ENCODE measurements at regions not wholly inside any gene's neighbourhood (a gene's known extent, or its start where the extent isn't known, plus 50 kb on each side); places are given as distances from the start of the nearest gene placed in this dataset.

DNA sequence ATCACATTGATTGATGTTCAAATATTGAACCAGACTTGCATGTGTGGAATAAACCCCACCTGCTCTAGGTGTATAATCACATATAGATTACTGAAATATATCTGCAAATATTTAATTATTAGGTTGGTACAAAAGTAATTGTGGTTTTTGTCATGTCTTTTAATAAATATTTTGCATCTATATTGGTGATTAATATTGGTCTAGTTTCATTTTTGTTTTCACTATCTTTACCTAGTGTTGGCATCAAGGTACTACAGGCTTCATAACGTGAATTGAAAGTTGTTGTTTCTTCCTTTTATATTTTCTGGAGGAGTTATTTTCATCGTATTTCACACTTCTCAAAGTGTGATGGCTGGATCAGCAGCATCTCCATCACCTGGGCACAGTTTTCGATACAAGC is 740.0 kb upstream of the TMEM132C start:
- H3K9me3 Mint-ChIP-seq, result peaks cover 6% of the 10 kb centered on the region
- H3K27me3 Mint-ChIP-seq, result no peaks in the 10 kb centered on the region
- H3K4me1 Mint-ChIP-seq, result no peaks in the 10 kb centered on the region
- no peak overlapping the region for H3K4me3 Mint-ChIP-seq
- TF ChIP-seq, protein P1, sequence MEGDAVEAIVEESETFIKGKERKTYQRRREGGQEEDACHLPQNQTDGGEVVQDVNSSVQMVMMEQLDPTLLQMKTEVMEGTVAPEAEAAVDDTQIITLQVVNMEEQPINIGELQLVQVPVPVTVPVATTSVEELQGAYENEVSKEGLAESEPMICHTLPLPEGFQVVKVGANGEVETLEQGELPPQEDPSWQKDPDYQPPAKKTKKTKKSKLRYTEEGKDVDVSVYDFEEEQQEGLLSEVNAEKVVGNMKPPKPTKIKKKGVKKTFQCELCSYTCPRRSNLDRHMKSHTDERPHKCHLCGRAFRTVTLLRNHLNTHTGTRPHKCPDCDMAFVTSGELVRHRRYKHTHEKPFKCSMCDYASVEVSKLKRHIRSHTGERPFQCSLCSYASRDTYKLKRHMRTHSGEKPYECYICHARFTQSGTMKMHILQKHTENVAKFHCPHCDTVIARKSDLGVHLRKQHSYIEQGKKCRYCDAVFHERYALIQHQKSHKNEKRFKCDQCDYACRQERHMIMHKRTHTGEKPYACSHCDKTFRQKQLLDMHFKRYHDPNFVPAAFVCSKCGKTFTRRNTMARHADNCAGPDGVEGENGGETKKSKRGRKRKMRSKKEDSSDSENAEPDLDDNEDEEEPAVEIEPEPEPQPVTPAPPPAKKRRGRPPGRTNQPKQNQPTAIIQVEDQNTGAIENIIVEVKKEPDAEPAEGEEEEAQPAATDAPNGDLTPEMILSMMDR (IDR thresholded peaks at IDR 0.05), result no peak
- DNase-seq (no peak), ATAC-seq (ENCODE audit: low read depth) (no peak)
- POLR2A ChIA-PET, result no interaction called here
- no peak overlapping the region for H3K27ac Mint-ChIP-seq
- intact Hi-C loops (cut with micrococcal nuclease), result no loop called here
- no peaks in the 10 kb centered on the region for H3K36me3 Mint-ChIP-seq (ENCODE audit: low read depth)
- CTCF ChIA-PET, result no interaction called here

GRCh38 chr12:127528551-127528950 is 738.4 kb upstream of the TMEM132C start:
- Mint-ChIP-seq H3K9me3 (peaks cover 3% of the 10 kb centered on the region), H3K27me3 (no peaks in the 10 kb centered on the region), H3K36me3 (ENCODE audit: low read depth) (no peaks in the 10 kb centered on the region), H3K4me3 (no peak overlapping the region), H3K4me1 (no peaks in the 10 kb centered on the region), H3K27ac (no peak overlapping the region)
- ChIA-PET CTCF (no interaction called here), POLR2A (no interaction called here)
- TF ChIP-seq, protein P1 (IDR thresholded peaks at IDR 0.05), result no peak
- intact Hi-C loops (cut with micrococcal nuclease), result no loop called here
- DNase-seq (no peak), ATAC-seq (ENCODE audit: low read depth) (no peak)

DNA sequence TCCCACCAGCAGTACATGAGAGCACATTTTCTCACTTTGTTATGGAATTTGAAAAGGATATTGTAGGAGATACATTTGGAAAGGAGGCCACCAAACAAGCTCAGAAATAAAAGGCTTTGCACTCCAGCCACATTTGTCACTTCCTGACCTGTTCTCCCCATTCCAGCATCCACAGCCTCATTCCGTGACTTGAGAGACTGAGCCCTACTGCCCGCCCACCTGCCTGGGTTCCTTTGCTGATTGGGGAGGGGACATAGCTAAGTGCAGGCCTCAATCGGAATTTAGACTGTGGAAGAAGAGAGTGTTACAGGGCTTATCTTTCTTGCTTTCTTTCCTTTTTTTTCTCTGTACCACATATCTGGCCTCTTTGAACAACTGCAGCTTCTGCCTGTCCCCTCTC is 735.4 kb upstream of the TMEM132C start:
- DNase-seq, result no peak
- Mint-ChIP-seq H3K9me3 (peaks cover 5% of the 10 kb centered on the region), H3K4me1 (no peaks in the 10 kb centered on the region), H3K36me3 (ENCODE audit: low read depth) (no peaks in the 10 kb centered on the region), H3K27me3 (no peaks in the 10 kb centered on the region), H3K4me3 (no peak overlapping the region), H3K27ac (no peak overlapping the region)
- ChIA-PET POLR2A (no interaction called here), CTCF (no interaction called here)
- intact Hi-C loops (cut with micrococcal nuclease), result no loop called here
- TF ChIP-seq, protein P1 (IDR thresholded peaks at IDR 0.05), result no peak
- no peak for ATAC-seq (ENCODE audit: low read depth)

- Mint-ChIP-seq H3K4me3 (no peak overlapping the region), H3K9me3 (peaks cover 5% of the 10 kb centered on the region), H3K4me1 (no peaks in the 10 kb centered on the region), H3K27me3 (no peaks in the 10 kb centered on the region), H3K27ac (no peak overlapping the region), H3K36me3 (ENCODE audit: low read depth) (no peaks in the 10 kb centered on the region)
- ChIA-PET POLR2A (no interaction called here), CTCF (no interaction called here)
- intact Hi-C loops (cut with micrococcal nuclease), result no loop called here
- TF ChIP-seq, protein P1 (IDR thresholded peaks at IDR 0.05), result no peak
- ATAC-seq (ENCODE audit: low read depth), result no peak
- no peak for DNase-seq
Measured at GRCh38 chr12:127533353-127533752, 733.6 kb upstream of the TMEM132C start.

- peaks cover 5% of the 10 kb centered on the region for H3K9me3 Mint-ChIP-seq
Measured at GRCh38 chr12:127536833-127537428, 730.0 kb upstream of the TMEM132C start.

More at GRCh38 chr12:127536833-127537428, 730.0 kb upstream of the TMEM132C start:
- CTCF ChIA-PET, result no interaction called here
- no peaks in the 10 kb centered on the region for H3K4me1 Mint-ChIP-seq
- POLR2A ChIA-PET, result no interaction called here
- H3K27me3 Mint-ChIP-seq, result no peaks in the 10 kb centered on the region
- TF ChIP-seq, protein P1 (IDR thresholded peaks at IDR 0.05), result no peak
- H3K27ac Mint-ChIP-seq, result no peak overlapping the region
- no peaks in the 10 kb centered on the region for H3K36me3 Mint-ChIP-seq (ENCODE audit: low read depth)
- ATAC-seq (ENCODE audit: low read depth), result no peak
- no peak for DNase-seq
- no peak overlapping the region for H3K4me3 Mint-ChIP-seq
- intact Hi-C loops (cut with micrococcal nuclease), result no loop called here

Measured in activated B cell treated with CpG ODN at 0.5 μM for 24 hours (primary cell).